CD1c-positive myeloid dendritic cell (primary cell): ENCODE measurements at regions not wholly inside any gene's neighbourhood (a gene's known extent, or its start where the extent isn't known, plus 50 kb on each side); places are given as distances from the start of the nearest gene placed in this dataset.
"Not testable (repeated sequence)": the region's sequence is repeated elsewhere in the genome, so short reads cannot be mapped to it uniquely, and the experiment has no call there.

Experiments
- DNase-seq: peaks from one replicate; pipeline ENCODE4 v3.0.0-alpha.2; 2016; ENCODE audit errors: extremely low spot score

- DNase-seq: no peak
Measured at GRCh38 chr3:137116619-137117018, 158.8 kb downstream of the IL20RB start.

DNA sequence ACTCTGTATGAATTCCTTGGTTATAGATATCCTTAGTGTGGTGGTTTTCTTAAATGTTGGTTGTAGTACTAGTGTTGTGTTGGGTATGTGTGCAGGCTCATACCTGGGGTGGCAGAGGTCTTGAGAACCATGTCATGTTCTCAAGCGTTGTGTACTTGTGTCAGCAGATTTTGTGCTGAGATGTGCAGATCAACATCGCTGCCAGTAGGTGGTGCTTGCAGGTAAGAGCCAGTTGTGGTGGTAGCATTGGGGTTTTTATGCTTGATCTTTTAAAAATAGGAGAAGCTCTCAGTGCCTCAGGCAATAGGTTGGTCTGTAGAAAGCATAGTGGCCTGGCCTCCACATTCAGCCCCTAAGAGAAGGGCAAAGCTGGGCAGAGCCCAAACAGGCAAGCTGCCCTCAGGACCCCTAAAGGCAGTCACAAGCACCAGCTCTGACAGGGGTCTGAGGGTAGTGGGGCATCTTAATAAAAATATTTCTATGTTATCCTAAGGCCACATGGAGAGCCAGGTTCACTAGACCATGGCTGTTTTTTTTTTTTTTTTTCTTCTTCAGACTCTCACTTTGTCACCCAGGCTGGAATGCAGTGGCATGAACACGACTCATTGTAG lies 164.0 kb downstream of the IL20RB start:
- DNase-seq: no peak

GRCh38 chr3:137131081-137131480 lies 173.3 kb downstream of the IL20RB start:
- DNase-seq: no peak

- DNase-seq: no peak
Measured at GRCh38 chr3:137134431-137134830, 176.6 kb downstream of the IL20RB start.

GRCh38 chr3:137148406-137148805 lies 190.6 kb downstream of the IL20RB start:
- DNase-seq: no peak

GRCh38 chr3:137148917-137149316 lies 191.1 kb downstream of the IL20RB start:
- DNase-seq: no peak

- no peak for DNase-seq
Measured at GRCh38 chr3:137150825-137151224, 193.0 kb downstream of the IL20RB start.

- not testable (repeated sequence) for DNase-seq
Measured at GRCh38 chr3:137153046-137153445, 195.3 kb downstream of the IL20RB start.

GRCh38 chr3:137163241-137163871 lies 205.6 kb downstream of the IL20RB start:
- no peak for DNase-seq

GRCh38 chr3:137163958-137164357 lies 206.2 kb downstream of the IL20RB start:
- no peak for DNase-seq

DNA sequence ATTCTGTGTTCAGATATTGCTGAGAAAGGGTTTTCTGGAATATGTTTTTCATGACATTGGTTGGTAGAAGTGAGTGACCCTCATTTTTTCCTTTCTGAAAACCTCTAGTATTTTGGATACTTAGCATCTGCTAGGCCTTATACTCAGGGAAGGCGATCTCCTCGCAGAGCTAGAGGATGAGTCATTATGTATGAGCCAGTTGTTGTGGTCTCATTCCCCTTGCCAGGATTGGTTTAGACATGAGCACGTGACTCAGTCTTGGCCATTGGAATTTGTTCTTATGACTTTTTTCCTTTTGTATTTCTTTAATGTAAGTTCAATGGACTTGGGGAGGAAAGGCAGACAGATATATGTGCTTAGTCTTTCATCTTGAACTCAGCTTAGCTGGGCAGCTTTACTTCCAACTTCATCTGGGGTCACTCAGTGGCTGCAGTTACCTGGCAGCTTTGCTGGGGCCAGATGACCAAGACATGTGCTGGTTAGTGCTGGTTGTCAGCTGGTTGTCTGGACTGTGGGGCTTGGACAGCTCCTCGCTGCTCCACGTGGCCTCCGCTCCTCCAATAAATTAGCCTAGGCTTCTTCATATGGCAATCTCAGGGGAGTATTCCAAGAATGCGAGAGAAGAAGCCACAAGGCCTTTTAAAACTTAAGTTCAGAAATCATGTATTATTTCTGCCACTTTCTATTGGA lies 207.5 kb downstream of the IL20RB start:
- no peak for DNase-seq

GRCh38 chr3:137171834-137172603 lies 214.2 kb downstream of the IL20RB start:
- DNase-seq: no peak

DNA sequence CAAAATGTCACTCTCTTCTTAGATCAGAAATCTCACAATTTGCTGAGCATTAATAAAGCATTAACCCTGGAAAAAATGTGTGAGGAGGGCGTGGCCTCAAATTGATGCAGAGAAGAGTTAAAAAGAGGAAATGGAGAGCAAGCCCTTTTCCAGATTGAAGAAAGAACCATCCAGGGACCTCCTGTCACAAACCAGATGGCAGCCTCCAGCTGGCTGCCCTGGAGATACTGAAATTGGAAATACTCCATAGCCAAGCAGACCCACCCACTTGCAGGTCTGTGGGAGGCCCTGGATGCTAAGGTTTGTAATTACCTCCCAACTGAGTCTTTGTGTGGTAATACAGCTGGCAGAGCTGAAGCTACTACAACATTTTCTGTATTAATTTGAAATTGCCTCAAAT lies 214.9 kb downstream of the IL20RB start:
- DNase-seq: no peak

DNA sequence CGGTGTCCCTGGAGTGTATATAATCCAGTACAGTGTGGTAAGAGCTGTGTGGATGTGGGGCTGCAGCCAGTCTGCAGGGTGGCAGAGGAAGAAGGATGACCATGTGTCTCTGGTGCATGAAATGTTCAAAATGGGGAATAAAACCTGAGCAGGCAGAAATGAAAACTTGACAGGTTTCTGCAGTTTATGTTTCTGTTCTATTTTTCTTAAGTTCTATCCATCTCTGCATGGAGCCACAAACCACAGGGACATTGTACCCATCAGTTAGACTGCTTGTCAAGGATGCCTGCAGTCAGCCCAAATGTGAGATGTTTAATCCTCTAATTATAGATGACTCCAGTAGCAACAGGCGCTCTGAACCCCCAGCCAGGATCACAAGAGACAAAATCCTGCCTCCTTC lies 216.7 kb downstream of the IL20RB start:
- no peak for DNase-seq

DNA sequence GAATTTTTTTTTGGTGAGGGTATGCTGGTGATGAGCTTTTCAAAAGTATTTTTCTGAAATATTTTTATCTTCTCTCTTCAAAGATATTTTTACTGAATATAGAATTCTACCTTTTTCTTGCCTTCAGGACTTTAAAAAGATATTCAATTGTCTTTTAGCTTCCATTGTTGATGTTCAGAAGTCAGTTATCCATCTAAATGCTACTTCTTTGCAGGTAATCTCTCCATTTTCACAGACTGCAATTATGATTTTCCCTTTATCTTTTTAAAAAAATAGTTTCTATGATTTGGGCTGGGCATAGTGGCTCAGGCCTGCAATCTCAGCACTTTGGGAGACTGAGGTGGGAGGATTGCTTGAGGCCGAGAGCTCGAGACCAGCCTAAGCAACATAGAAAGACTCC lies 222.4 kb downstream of the IL20RB start:
- DNase-seq: no peak

- no peak for DNase-seq
Measured at GRCh38 chr3:137191133-137191923, 233.5 kb downstream of the IL20RB start.

DNA sequence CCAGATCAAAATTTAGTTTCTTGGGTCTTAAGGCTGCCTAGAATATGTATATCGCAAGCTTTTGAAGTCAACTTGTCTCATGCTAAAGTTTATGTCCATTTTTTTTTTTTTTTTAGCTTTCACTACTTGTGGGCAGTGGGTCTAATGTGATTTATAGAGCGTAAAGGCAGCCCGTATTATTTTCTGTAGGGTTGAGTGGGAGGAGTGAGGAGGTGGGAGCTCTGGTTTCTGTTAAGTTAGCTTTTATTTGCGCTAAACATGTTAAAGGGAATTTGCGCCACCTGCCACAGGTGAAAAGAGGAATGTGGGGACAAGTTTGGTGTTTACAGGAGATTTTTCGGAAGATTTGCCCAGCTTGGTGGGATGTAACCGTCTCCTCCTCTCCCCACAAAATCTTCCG lies 234.2 kb downstream of the IL20RB start:
- DNase-seq: no peak

DNA sequence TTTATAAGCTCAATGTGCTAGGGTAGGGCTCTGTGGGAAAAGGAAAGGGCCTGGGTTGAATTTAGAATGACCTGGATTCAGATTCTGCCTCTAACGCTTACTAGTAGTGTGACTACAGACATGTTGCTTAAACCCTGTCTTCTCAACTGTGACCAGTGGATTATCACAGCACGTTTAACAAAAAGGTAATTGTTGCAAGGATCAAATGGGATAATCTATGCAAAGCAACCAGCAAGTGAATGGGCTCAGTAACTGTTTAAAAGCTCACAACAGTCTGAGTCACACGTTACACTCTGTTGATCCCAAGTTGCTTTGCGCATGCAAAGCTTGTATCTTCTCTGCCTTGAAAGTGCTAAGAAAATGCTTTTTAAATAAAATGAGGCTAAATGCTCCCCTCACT lies 236.5 kb downstream of the IL20RB start:
- no peak for DNase-seq

GRCh38 chr3:137198374-137198773 lies 240.6 kb downstream of the IL20RB start:
- not testable (repeated sequence) for DNase-seq

DNA sequence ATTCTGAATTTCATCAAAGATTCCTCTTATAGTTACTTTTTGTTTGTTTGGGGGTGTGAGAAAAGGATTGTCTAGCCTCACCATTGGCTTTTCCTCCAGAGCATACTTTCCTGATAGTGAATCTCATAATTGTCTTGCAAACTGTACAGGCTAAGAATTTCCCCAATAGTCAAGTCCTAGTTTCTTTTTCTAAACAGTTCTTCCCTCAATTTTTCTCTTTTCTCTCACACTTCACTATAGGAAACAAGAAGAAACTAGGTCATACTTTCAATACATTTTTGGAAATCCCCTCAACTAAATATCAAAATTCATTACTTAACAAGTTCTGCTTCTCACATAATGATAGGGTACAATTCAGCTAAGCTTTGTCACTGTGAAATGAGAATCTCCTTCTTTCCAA lies 241.9 kb downstream of the IL20RB start:
- DNase-seq: no peak

GRCh38 chr3:137201066-137201465 lies 243.3 kb downstream of the IL20RB start:
- no peak for DNase-seq

DNA sequence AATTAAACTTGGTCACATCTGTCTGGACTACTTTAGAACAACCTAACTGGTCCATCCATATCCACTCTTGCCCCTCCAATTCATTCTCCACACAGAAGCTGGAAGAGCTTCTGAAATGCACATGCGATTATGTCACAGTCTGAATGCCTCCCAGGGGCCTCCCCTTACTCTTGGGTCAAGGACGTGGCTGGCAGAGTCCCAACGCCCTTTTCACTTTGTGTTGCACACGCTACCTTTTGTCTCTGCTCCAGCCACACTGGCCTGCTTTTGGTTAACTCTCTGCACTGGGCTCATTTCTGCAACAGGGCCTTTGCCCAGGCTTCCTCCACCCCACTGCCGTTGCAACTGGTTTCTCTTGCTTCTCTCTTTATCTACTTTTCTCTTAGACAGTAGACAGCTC lies 245.2 kb downstream of the IL20RB start:
- no peak for DNase-seq
